HepG2 (cell line): ENCODE measurements at regions not wholly inside any gene's neighbourhood (a gene's known extent, or its start where the extent isn't known, plus 50 kb on each side); places are given as distances from the start of the nearest gene placed in this dataset.

Experiments
- ATAC-seq: fragments of 200-7000 bp; cut with Tn5 transposase; 3 replicates; pipeline ENCODE4 v1.9.1; 2020; ENCODE audit warnings: mild to moderate bottlenecking, moderate library complexity
- BruUV-seq: library from RNA; stranded (reverse); fragments of 400-500 nt; replicated peaks from 2 replicates; lab custom pipeline; 2021; lab: Mats Ljungman, UMichigan
- CTCF ChIA-PET: fragments of 300-600 bp; formaldehyde crosslinking; extraction: SDS; loops from one replicate; lab custom pipeline; 2021; ENCODE audit warnings: low total read pairs, inconsistent platforms, low intra/inter-chr PET ratio; lab: Yijun Ruan, JAX
- POLR2A ChIA-PET: fragments of 350-600 bp; sonication (Branson Sonifier 250); formaldehyde crosslinking; loops from one replicate; lab custom pipeline; 2020; ENCODE audit warnings: antibody characterized with exemption, inconsistent platforms; lab: Yijun Ruan, JAX
- DNase-seq: peaks from one replicate; pipeline ENCODE4 v3.0.0-alpha.2; 2015; ENCODE audit warnings: low spot score
- FAIRE-seq: peaks from 3 replicates; lab custom pipeline; 2011; peaks lifted over from hg19 to GRCh38; lab: Jason Lieb, UNC
- H2AFZ ChIP-seq: one replicate; pipeline ENCODE4 v1.6.1; 2011; ENCODE audit warnings: low read length, inconsistent platforms
- H3K27ac ChIP-seq: fragments of 300-600 bp; 3 replicates; pipeline ENCODE4 v1.8.0; 2011; ENCODE audit warnings: mixed run types, mild to moderate bottlenecking, mixed read lengths, low read length, inconsistent platforms; ENCODE audit not compliant: insufficient read depth; ENCODE audit errors: extremely low read length
- H3K27me3 ChIP-seq, 2 experiments: fragments of 200-600 bp in 1 of 2; 2 replicates in 1 of 2; 3 replicates in 1 of 2; pipeline versions ENCODE4 v1.6.0 to v1.8.0; 2011; ENCODE audit warnings: low read length in 2 of 2, mild to moderate bottlenecking in 2 of 2, moderate library complexity in 2 of 2, inconsistent platforms in 1 of 2; ENCODE audit not compliant: insufficient read depth in 2 of 2, control insufficient read depth in 1 of 2
- H3K36me3 ChIP-seq, 2 experiments: fragments of 200-600 bp in 1 of 2; replicated peaks in 1 of 2; 2 replicates in 1 of 2; 3 replicates in 1 of 2; pipeline versions ENCODE4 v1.5.1 to v1.8.0; 2011; ENCODE audit warnings: low read length in 2 of 2, inconsistent platforms in 1 of 2; ENCODE audit not compliant: insufficient read depth in 2 of 2, control insufficient read depth in 1 of 2
- H3K4me1 ChIP-seq: 2 replicates; pipeline ENCODE4 v1.5.1; 2012; ENCODE audit warnings: low read length, inconsistent platforms; ENCODE audit not compliant: insufficient read depth
- H3K4me2 ChIP-seq: 2 replicates; pipeline ENCODE4 v1.6.0; 2011; ENCODE audit warnings: low read depth, low read length, inconsistent platforms
- H3K4me3 ChIP-seq, 3 experiments: fragments of 200-600 bp in 1 of 3; sonication (generic), shearing (Covaris generic) in 1 of 3; replicated peaks in 1 of 3; 2 replicates each; pipeline ENCODE4 v1.5.1; 2011 to 2016; ENCODE audit warnings: low read length in 3 of 3, inconsistent platforms in 2 of 3, low read depth in 2 of 3, mild to moderate bottlenecking in 2 of 3, control low read depth in 1 of 3, mixed read lengths in 1 of 3; ENCODE audit not compliant: insufficient read depth in 1 of 3
- H3K79me2 ChIP-seq: one replicate; pipeline ENCODE4 v1.6.1; 2011; ENCODE audit warnings: low read length, inconsistent platforms; ENCODE audit not compliant: insufficient read depth
- H3K9ac ChIP-seq: 2 replicates; pipeline ENCODE4 v1.6.0; 2011; ENCODE audit warnings: mild to moderate bottlenecking, low read depth, low read length, inconsistent platforms; ENCODE audit not compliant: insufficient read depth
- H3K9me3 ChIP-seq: 2 replicates; pipeline ENCODE4 v1.5.1; 2012; ENCODE audit warnings: mild to moderate bottlenecking, low read length
- H4K20me1 ChIP-seq: 2 replicates; pipeline ENCODE4 v1.6.0; 2011; ENCODE audit warnings: inconsistent platforms, mild to moderate bottlenecking, low read length, moderate library complexity; ENCODE audit not compliant: insufficient read depth
- CBX5 ChIP-seq: sonication (generic); formaldehyde crosslinking; IDR thresholded peaks from 2 replicates; pipeline ENCODE4 v1.4.0; 2020; ENCODE audit warnings: missing genetic modification reagents, borderline replicate concordance
- MAFF ChIP-seq: IDR thresholded peaks from 2 replicates; pipeline ENCODE4 v1.6.1; 2011; ENCODE audit warnings: low read depth, low read length, improper control_type of control experiment
- MAFK ChIP-seq, 2 experiments: IDR thresholded peaks in 1 of 2; conservative IDR thresholded peaks in 1 of 2; 2 replicates each; pipeline ENCODE4 v1.6.1; 2011; ENCODE audit warnings: improper control_type of control experiment in 2 of 2, low read length in 2 of 2
- WGBS: methylation state at CpG from one replicate; pipeline ENCODE4 v1.1.6; 2017; ENCODE audit warnings: low lambda C conversion rate; 5-methylcytosine and 5-hydroxymethylcytosine counted together
- in situ Hi-C: cut with HindIII; loops from 2 replicates; pipeline ENCODE4 v1.10.0; 2017; ENCODE audit warnings: low pct_unique_long_range_greater_than_20kb; ENCODE audit not compliant: extremely low pct_ligation_motif_present
- intact Hi-C: fragments of 100-400 bp; cut with micrococcal nuclease; formaldehyde crosslinking; loops from one replicate; pipeline ENCODE4 v1.10.0; 2022; ENCODE audit not compliant: unreplicated experiment
- TF ChIP-seq, protein P1 (sequence below): IDR thresholded peaks from 2 replicates; pipeline ENCODE4 v1.6.1; 2016; ENCODE audit warnings: missing genetic modification reagents, missing compliant biosample characterization
- TF ChIP-seq, protein P2 (sequence below): fragments of 450-650 bp; IDR thresholded peaks from 2 replicates; pipeline ENCODE4 v1.6.1; 2016

GRCh38 chr2:66660804-66661203 is 225.9 kb downstream of the MEIS1 start:
- Histone ChIP-seq H2AFZ (no peak overlapping the region), H4K20me1 (no peaks in the 10 kb centered on the region), H3K36me3 (no peaks in the 10 kb centered on the region), H3K4me3 (no peak overlapping the region), H3K4me2 (no peak overlapping the region), H3K9me3 (no peaks in the 10 kb centered on the region), H3K27me3 (no peaks in the 10 kb centered on the region), H3K4me1 (no peaks in the 10 kb centered on the region), H3K79me2 (no peaks in the 10 kb centered on the region), H3K9ac (no peak overlapping the region), H3K27ac (no peak overlapping the region)
- ChIA-PET POLR2A (no interaction called here), CTCF (no interaction called here)
- no peak for ATAC-seq
- no peak for DNase-seq
- no TSS peak for BruUV-seq
- in situ Hi-C loops, result no loop called here
- intact Hi-C loops, result no loop called here
- peak; percentile 59 for TF ChIP-seq MAFF
- TF ChIP-seq MAFK (conservative IDR thresholded peaks at IDR 0.05 in 1 of 2, IDR thresholded peaks at IDR 0.05 in 1 of 2; ENCODE audit: low read length in 2 of 2), result peak; percentile 36 to 66
- no peak for TF ChIP-seq CBX5 (CRISPR knock-in tag)
- TF ChIP-seq, all 625 proteins: peak for 2
- no peak for FAIRE-seq

DNA sequence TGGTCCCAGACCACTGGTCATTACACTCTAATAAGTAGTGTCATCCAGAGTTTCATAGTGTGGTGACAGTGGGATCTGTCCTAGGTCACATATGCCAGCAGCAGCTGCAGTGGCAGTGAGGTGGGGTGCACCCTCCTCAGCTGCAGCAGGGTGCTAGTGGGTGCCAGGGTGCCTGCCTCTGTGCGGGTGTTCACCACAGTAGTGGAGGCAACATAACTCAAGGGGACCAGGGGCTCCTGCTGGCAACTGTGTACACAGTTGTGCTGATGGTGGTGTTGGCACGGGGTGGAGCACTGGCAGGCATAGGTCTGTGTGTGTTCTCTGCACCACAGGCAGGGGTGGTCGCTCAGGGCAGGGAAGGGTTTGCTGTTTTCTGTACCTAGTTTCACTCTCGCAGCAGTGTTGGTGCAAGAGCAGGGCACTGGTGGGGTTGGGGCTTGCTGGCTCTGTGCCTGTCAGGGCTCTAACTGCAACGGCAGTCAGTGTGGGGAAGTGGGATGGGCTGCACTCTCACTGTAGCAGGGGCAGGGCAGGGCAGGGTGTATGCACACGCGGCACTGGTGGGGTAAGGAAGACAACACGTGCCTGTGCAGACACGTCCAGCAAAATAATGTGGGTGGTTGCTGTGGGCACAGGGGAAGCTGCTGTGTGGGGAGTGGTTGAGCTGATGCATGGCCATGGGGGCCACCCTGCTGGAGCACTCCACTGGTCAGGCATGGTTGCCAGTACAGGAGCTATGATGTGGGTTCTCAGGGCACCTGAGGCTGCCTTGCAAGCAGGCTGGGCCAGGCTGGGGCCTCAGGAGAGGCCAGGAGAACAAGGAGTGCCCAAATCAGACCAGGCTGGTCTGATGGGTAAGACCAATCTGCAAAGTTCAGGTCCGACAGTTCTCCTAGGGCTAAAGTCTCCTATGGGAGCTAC is 226.6 kb downstream of the MEIS1 start:
- POLR2A ChIA-PET, result no interaction called here
- H2AFZ ChIP-seq, result no peak overlapping the region
- H3K79me2 ChIP-seq, result no peaks in the 10 kb centered on the region
- no peak overlapping the region for H3K4me2 ChIP-seq
- H3K27ac ChIP-seq, result no peak overlapping the region
- H3K4me3 ChIP-seq, result no peak overlapping the region
- DNase-seq (no peak), FAIRE-seq (no peak)
- H3K27me3 ChIP-seq, result no peaks in the 10 kb centered on the region
- no peaks in the 10 kb centered on the region for H3K4me1 ChIP-seq
- TF ChIP-seq, protein P1, sequence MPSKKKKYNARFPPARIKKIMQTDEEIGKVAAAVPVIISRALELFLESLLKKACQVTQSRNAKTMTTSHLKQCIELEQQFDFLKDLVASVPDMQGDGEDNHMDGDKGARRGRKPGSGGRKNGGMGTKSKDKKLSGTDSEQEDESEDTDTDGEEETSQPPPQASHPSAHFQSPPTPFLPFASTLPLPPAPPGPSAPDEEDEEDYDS (CRISPR knock-in tag), result no peak
- TF ChIP-seq, protein P2, sequence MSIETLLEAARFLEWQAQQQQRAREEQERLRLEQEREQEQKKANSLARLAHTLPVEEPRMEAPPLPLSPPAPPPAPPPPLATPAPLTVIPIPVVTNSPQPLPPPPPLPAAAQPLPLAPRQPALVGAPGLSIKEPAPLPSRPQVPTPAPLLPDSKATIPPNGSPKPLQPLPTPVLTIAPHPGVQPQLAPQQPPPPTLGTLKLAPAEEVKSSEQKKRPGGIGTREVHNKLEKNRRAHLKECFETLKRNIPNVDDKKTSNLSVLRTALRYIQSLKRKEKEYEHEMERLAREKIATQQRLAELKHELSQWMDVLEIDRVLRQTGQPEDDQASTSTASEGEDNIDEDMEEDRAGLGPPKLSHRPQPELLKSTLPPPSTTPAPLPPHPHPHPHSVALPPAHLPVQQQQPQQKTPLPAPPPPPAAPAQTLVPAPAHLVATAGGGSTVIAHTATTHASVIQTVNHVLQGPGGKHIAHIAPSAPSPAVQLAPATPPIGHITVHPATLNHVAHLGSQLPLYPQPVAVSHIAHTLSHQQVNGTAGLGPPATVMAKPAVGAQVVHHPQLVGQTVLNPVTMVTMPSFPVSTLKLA, result peak; percentile 88
- TF ChIP-seq, all 625 proteins: peak for 1
- intact Hi-C loops, result no loop called here
- no peak; the same call in 2 of the 3 replicates for ATAC-seq
- H3K9me3 ChIP-seq, result no peaks in the 10 kb centered on the region
- H3K36me3 ChIP-seq, result no peaks in the 10 kb centered on the region
- CTCF ChIA-PET, result no interaction called here
- no peak overlapping the region for H3K9ac ChIP-seq
- WGBS, result 10% methylated on average over 9 of the region's 10 CpGs
- in situ Hi-C loops, result no loop called here
- no TSS peak for BruUV-seq
- H4K20me1 ChIP-seq, result no peaks in the 10 kb centered on the region
